Esophagus squamous epithelium (tissue), 5 donors: ENCODE measurements at regions not wholly inside any gene's neighbourhood (a gene's known extent, or its start where the extent isn't known, plus 50 kb on each side); places are given as distances from the start of the nearest gene placed in this dataset.

Experiments
- DNase-seq: peaks from one replicate; lab custom pipeline; 2025; lab: John Stamatoyannopoulos, UW
- H3K27ac ChIP-seq, 4 donors: fragments of 200-600 bp; sonication (generic); one replicate each; pipeline ENCODE4 v1.5.1; 2016 to 2019; ENCODE audit warnings: mild to moderate bottlenecking in 1 of 4
- H3K27me3 ChIP-seq, 4 donors: fragments of 200-600 bp; sonication (generic); 1 replicate in 3 of 4; 2 replicates in 1 of 4; pipeline versions ENCODE4 v1.5.1 to v1.6.0; 2017 to 2021; ENCODE audit warnings: antibody characterized with exemption in 1 of 4
- H3K36me3 ChIP-seq, 3 donors: fragments of 200-600 bp; sonication (generic); one replicate each; pipeline ENCODE4 v1.5.1; 2016 to 2019
- H3K4me1 ChIP-seq, 3 donors: fragments of 200-600 bp; sonication (generic); one replicate each; pipeline ENCODE4 v1.5.1; 2017 to 2019
- H3K4me3 ChIP-seq, 4 donors: fragments of 200-600 bp; sonication (generic); 1 replicate in 3 of 4; 2 replicates in 1 of 4; pipeline ENCODE4 v1.5.1; 2016 to 2019; ENCODE audit warnings: mild to moderate bottlenecking in 2 of 4, moderate library complexity in 1 of 4
- H3K9me3 ChIP-seq, 3 donors: fragments of 200-600 bp; sonication (generic); one replicate each; pipeline ENCODE4 v1.5.1; 2016 to 2019
- CTCF ChIP-seq, 6 experiments: fragments of 450-650 bp in 4 of 6; fragments of 200-600 bp in 2 of 6; sonication (generic) in 2 of 6; IDR thresholded peaks; one replicate each; pipeline ENCODE4 v1.5.1; 2016 to 2019; ENCODE audit warnings: antibody characterized with exemption in 6 of 6, mild to moderate bottlenecking in 4 of 6, moderate library complexity in 4 of 6
- POLR2A ChIP-seq, 4 donors: fragments of 450-650 bp; IDR thresholded peaks; one replicate each; pipeline ENCODE4 v1.6.1; 2017; ENCODE audit warnings: antibody characterized with exemption in 4 of 4, mild to moderate bottlenecking in 4 of 4, moderate library complexity in 3 of 4
- WGBS, 2 donors: methylation state at CpG; one replicate each; pipeline ENCODE4 v1.1.5; 2018; 5-methylcytosine and 5-hydroxymethylcytosine counted together
- intact Hi-C: fragments of 100-400 bp; cut with DNase I; formaldehyde crosslinking; loops from one replicate; pipeline ENCODE4 v1.15.0; 2022
- donor health status: DM: yes; HTN: yes; CAD: no.

GRCh38 chr3:127112796-127113570 lies 79.9 kb upstream of the PRR23E start:
- H3K27ac ChIP-seq: no peak overlapping the region
- H3K9me3 ChIP-seq: peaks cover 0 to 25% (median 8%) of the 10 kb centered on the region in 3 donors
- no peak overlapping the region for H3K4me3 ChIP-seq
- no peaks in the 10 kb centered on the region for H3K36me3 ChIP-seq
- no peaks in the 10 kb centered on the region for H3K4me1 ChIP-seq
- TF ChIP-seq POLR2A (IDR thresholded peaks at IDR 0.05) (no peak), CTCF (IDR thresholded peaks at IDR 0.05) (no peak)
- H3K27me3 ChIP-seq: no peaks in the 10 kb centered on the region
- DNase-seq: no peak
- WGBS, 2 donors: 38 to 44% methylated on average over 5 of the region's 5 CpGs
- intact Hi-C loops: no loop called here

GRCh38 chr3:127113571-127113891 lies 79.4 kb upstream of the PRR23E start:
- Histone ChIP-seq H3K9me3 (peaks cover 0 to 25% (median 8%) of the 10 kb centered on the region in 3 donors), H3K4me1 (no peaks in the 10 kb centered on the region), H3K27me3 (no peaks in the 10 kb centered on the region), H3K27ac (no peak overlapping the region), H3K4me3 (no peak overlapping the region), H3K36me3 (no peaks in the 10 kb centered on the region)
- no peak for DNase-seq
- intact Hi-C loops: no loop called here
- 71 to 75% methylated on average over 1 of the region's 1 CpG for WGBS, 2 donors
- TF ChIP-seq CTCF (IDR thresholded peaks at IDR 0.05) (no peak), POLR2A (IDR thresholded peaks at IDR 0.05) (no peak)

DNA sequence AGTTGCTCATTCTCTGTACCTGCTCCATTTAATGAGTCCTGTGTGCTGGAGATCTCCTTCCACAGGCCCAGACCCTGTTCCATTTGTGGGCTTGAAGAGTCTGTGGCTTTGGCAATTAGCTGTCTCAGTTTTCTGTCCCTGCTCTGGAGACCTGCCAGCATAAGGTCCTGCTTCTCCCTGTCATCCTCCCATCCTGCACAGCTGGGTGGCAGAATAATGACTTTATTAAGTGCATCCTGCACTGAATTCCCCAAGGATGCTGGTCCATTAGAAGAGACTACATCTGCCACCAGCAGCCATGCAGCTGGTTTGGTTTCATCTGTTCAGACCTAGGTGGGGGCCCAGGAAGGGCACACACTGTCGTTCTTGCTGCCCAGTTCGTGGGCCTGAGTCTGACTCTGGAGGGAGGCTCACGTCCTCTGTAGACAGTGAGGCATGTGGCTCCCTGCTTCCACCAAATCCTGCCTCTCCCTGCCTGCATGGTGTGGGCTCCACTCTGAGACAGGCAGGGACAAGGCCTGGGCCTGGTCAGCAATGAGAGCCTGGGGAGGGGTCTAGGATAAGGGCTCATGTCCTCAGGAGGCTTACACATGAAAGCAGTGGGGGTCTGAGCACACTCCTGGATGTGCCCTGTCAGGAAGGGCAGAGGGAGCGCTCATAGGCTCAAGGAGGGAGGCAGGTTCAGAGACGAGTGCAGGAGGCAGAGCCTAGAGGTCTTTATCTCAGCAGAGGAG lies 78.4 kb upstream of the PRR23E start:
- Histone ChIP-seq H3K36me3 (no peaks in the 10 kb centered on the region), H3K4me1 (no peaks in the 10 kb centered on the region), H3K9me3 (peaks cover 0 to 25% (median 8%) of the 10 kb centered on the region in 3 donors), H3K4me3 (no peak overlapping the region), H3K27me3 (no peaks in the 10 kb centered on the region), H3K27ac (no peak overlapping the region)
- intact Hi-C loops: no loop called here
- no peak for DNase-seq
- TF ChIP-seq POLR2A (IDR thresholded peaks at IDR 0.05) (no peak), CTCF (IDR thresholded peaks at IDR 0.05) (no peak)
- 88 to 93% methylated on average over 2 of the region's 5 CpGs for WGBS, 2 donors

- Histone ChIP-seq H3K27ac (no peak overlapping the region), H3K4me1 (no peaks in the 10 kb centered on the region), H3K27me3 (no peaks in the 10 kb centered on the region), H3K9me3 (peaks cover 0 to 25% (median 8%) of the 10 kb centered on the region in 3 donors), H3K4me3 (no peak overlapping the region), H3K36me3 (no peaks in the 10 kb centered on the region)
- DNase-seq: no peak
- no peak for TF ChIP-seq POLR2A (IDR thresholded peaks at IDR 0.05)
- no peak for TF ChIP-seq CTCF (IDR thresholded peaks at IDR 0.05)
- 84 to 96% methylated on average over 2 to 3 of the region's 3 CpGs for WGBS, 2 donors
- intact Hi-C loops: no loop called here
These were observed 77.1 kb upstream of the PRR23E start for GRCh38 chr3:127115691-127116351.

GRCh38 chr3:127118366-127118765 lies 74.6 kb upstream of the PRR23E start:
- Histone ChIP-seq H3K27me3 (no peaks in the 10 kb centered on the region), H3K4me1 (no peaks in the 10 kb centered on the region), H3K9me3 (no peaks in the 10 kb centered on the region), H3K4me3 (no peak overlapping the region), H3K36me3 (no peaks in the 10 kb centered on the region), H3K27ac (no peak overlapping the region)
- intact Hi-C loops: no loop called here
- 82 to 83% methylated on average over 3 of the region's 3 CpGs for WGBS, 2 donors
- TF ChIP-seq CTCF (IDR thresholded peaks at IDR 0.05) (no peak), POLR2A (IDR thresholded peaks at IDR 0.05) (no peak)
- DNase-seq: no peak
